ENCODE measurements at regions not wholly inside any gene's neighbourhood (a gene's known extent, or its start where the extent isn't known, plus 50 kb on each side); places are given as distances from the start of the nearest gene placed in this dataset.

- TF ChIP-seq CTCF (IDR thresholded peaks at IDR 0.05) (no peak), EP300 (IDR thresholded peaks at IDR 0.05) (no peak)
These were observed 89.2 kb downstream of the CD164 start for GRCh38 chr6:109292983-109293586.
